ENCODE measurements at regions not wholly inside any gene's neighbourhood (a gene's known extent, or its start where the extent isn't known, plus 50 kb on each side); places are given as distances from the start of the nearest gene placed in this dataset.
A peak's percentile ranks its signal among the peaks of the same experiment; 100 is the strongest.

GRCh38 chr2:43105586-43106558, 120.5 kb downstream of the ZFP36L2 start:
- DNase-seq: peak; percentile 71 to 88

GRCh38 chr2:43104763-43105162, 121.6 kb downstream of the ZFP36L2 start:
- DNase-seq: no peak

GRCh38 chr2:43104106-43104505, 122.3 kb downstream of the ZFP36L2 start:
- DNase-seq: no peak

- no peak for DNase-seq
These were observed 123.4 kb downstream of the ZFP36L2 start for GRCh38 chr2:43103093-43103404.

GRCh38 chr2:43102366-43103092, 123.9 kb downstream of the ZFP36L2 start:
- no peak for DNase-seq

- DNase-seq: no peak
These were observed 124.7 kb downstream of the ZFP36L2 start for GRCh38 chr2:43101751-43102150.

GRCh38 chr2:43100883-43101662, 125.3 kb downstream of the ZFP36L2 start:
- DNase-seq: no peak

GRCh38 chr2:43100362-43100882, 126.0 kb downstream of the ZFP36L2 start:
- DNase-seq: no peak

- no peak for DNase-seq
These were observed 126.6 kb downstream of the ZFP36L2 start for GRCh38 chr2:43099797-43100196.

- DNase-seq: no peak
These were observed 127.9 kb downstream of the ZFP36L2 start for GRCh38 chr2:43098539-43098938.

- peak; percentile 76 to 77 for DNase-seq
These were observed 128.6 kb downstream of the ZFP36L2 start for GRCh38 chr2:43097644-43098408.

- DNase-seq: no peak
These were observed 130.7 kb downstream of the ZFP36L2 start for GRCh38 chr2:43095533-43096295.

GRCh38 chr2:43092520-43093179, 133.8 kb downstream of the ZFP36L2 start:
- DNase-seq: no peak

- no peak for DNase-seq
These were observed 136.1 kb downstream of the ZFP36L2 start for GRCh38 chr2:43090317-43090716.

GRCh38 chr2:43088143-43089073, 138.0 kb downstream of the ZFP36L2 start:
- no peak for DNase-seq

GRCh38 chr2:43087413-43087812, 139.0 kb downstream of the ZFP36L2 start:
- no peak for DNase-seq

- peak in 1 of 2 donors; percentile 49 for DNase-seq
These were observed 139.8 kb downstream of the ZFP36L2 start for GRCh38 chr2:43086451-43087221.

GRCh38 chr2:43085929-43086328, 140.5 kb downstream of the ZFP36L2 start:
- DNase-seq: no peak

- DNase-seq: no peak
These were observed 140.9 kb downstream of the ZFP36L2 start for GRCh38 chr2:43085505-43085904.
